OCI-LY3 (cell line): ENCODE measurements at regions not wholly inside any gene's neighbourhood (a gene's known extent, or its start where the extent isn't known, plus 50 kb on each side); places are given as distances from the start of the nearest gene placed in this dataset.

Source experiments
- CTCF ChIP-seq: fragments of 200-600, 300-600 bp; sonication (generic); IDR thresholded peaks from 2 replicates; pipeline ENCODE4 v1.5.1; 2014; ENCODE audit warnings: antibody characterized with exemption, low read length, low read depth
- EZH2phosphoT487 ChIP-seq: fragments of 200-600 bp; shearing (Covaris generic); IDR thresholded peaks from 2 replicates; pipeline ENCODE4 v1.6.1; 2018; ENCODE audit warnings: antibody characterized with exemption, mixed run types, low read depth

DNA sequence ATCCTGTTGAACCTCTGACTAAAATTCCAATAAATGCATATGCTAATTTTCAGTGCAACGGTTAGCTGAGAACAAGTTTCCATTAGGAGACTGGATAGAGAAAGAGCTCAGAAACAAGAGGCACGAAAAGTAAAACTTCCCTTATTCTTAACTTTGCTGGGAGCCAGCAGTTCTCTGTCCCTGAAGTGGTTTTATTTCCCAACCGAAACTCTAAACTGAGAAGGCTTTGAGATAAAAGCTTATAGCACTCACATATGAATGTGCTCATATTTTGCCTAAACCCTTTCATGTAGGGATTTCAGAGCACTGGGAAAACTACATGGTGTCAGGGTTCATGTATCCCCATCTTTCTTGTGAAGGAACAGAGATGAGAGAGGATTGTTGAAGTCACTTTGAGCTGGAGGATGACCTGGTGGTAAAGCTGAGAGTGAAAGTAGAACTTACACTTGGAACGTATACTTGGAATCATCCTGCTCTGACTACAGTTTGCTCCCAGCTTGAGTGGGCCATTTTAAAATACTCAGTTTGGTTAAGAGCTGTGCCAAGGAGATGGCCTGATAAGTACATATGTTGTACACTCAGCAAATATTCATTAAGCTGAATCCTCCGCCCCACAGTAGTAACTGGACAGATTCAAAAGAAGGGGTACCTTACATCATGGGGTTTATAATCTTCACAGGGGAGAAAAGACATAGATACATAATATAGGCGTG, 324.2 kb upstream of the CNR1 start:
- TF ChIP-seq CTCF (no peak), EZH2phosphoT487 (no peak)
